ENCODE measurements at regions not wholly inside any gene's neighbourhood (a gene's known extent, or its start where the extent isn't known, plus 50 kb on each side); places are given as distances from the start of the nearest gene placed in this dataset.

GRCh38 chr13:76756451-76756850, 129.8 kb downstream of the KCTD12 start:
- Histone ChIP-seq H2BK5ac (ENCODE audit: low read depth, low read length, poor library complexity) (no peak overlapping the region), H3K79me2 (ENCODE audit: control insufficient read depth, insufficient read depth, low read length, poor library complexity) (no peaks in the 10 kb centered on the region), H2BK120ac (ENCODE audit: insufficient read depth, low read length, poor library complexity) (no peak overlapping the region), H3K4me2 (ENCODE audit: low read length) (no peak overlapping the region), H4K12ac (ENCODE audit: low read depth, low read length) (no peak overlapping the region), H4K91ac (ENCODE audit: low read depth, low read length) (no peak overlapping the region), H2AK5ac (ENCODE audit: low read length) (no peak overlapping the region), H3K27me3 (ENCODE audit: insufficient read depth, low read length) (no peaks in the 10 kb centered on the region), H3K36me3 (ENCODE audit: control insufficient read depth in 1 of 2, insufficient read depth in 2 of 2, low read length in 2 of 2) (no peaks in the 10 kb centered on the region), H3K4me3 (ENCODE audit: low read depth, low read length) (no peak overlapping the region), H2AFZ (ENCODE audit: insufficient read depth, low read length, poor library complexity) (no peak overlapping the region), H3K4ac (ENCODE audit: low read depth, low read length) (no peak overlapping the region), H3K9me3 (ENCODE audit: insufficient read depth, low read depth, low read length) (no peaks in the 10 kb centered on the region), H3K27ac (ENCODE audit: low read depth, low read length) (no peak overlapping the region), H3K9ac (ENCODE audit: low read length) (no peak overlapping the region), H4K8ac (ENCODE audit: low read depth, low read length) (no peak overlapping the region), H3K14ac (ENCODE audit: low read length) (no peak overlapping the region), H3K23ac (ENCODE audit: low read length) (no peak overlapping the region), H3K18ac (ENCODE audit: low read length) (no peak overlapping the region), H3K4me1 (ENCODE audit: control insufficient read depth in 1 of 2, insufficient read depth in 2 of 2, low read length in 2 of 2) (peaks cover 0 to 4% of the 10 kb centered on the region in 2 experiments), H3K79me1 (ENCODE audit: low read length) (peaks cover 6% of the 10 kb centered on the region), H2BK12ac (ENCODE audit: low read length) (no peak overlapping the region)
- WGBS (ENCODE audit: extremely low coverage, insufficient coverage, insufficient read length): no CpG with 5 or more reads among the region's 2 CpGs
- no peak for DNase-seq

- Histone ChIP-seq H3K4me1 (ENCODE audit: control insufficient read depth in 1 of 2, insufficient read depth in 2 of 2, low read length in 2 of 2) (peaks cover 0 to 4% of the 10 kb centered on the region in 2 experiments), H4K91ac (ENCODE audit: low read depth, low read length) (no peak overlapping the region), H3K4me2 (ENCODE audit: low read length) (no peak overlapping the region), H3K14ac (ENCODE audit: low read length) (no peak overlapping the region), H2BK5ac (ENCODE audit: low read depth, low read length, poor library complexity) (no peak overlapping the region), H3K18ac (ENCODE audit: low read length) (no peak overlapping the region), H3K23ac (ENCODE audit: low read length) (no peak overlapping the region), H3K27ac (ENCODE audit: low read depth, low read length) (peak overlapping the region; percentile 38), H2AK5ac (ENCODE audit: low read length) (no peak overlapping the region), H3K4me3 (ENCODE audit: low read depth, low read length) (no peak overlapping the region), H4K12ac (ENCODE audit: low read depth, low read length) (no peak overlapping the region), H3K4ac (ENCODE audit: low read depth, low read length) (no peak overlapping the region), H3K79me2 (ENCODE audit: control insufficient read depth, insufficient read depth, low read length, poor library complexity) (no peaks in the 10 kb centered on the region), H2BK12ac (ENCODE audit: low read length) (no peak overlapping the region), H2BK120ac (ENCODE audit: insufficient read depth, low read length, poor library complexity) (no peak overlapping the region), H2AFZ (ENCODE audit: insufficient read depth, low read length, poor library complexity) (no peak overlapping the region), H3K79me1 (ENCODE audit: low read length) (peaks cover 6% of the 10 kb centered on the region), H4K8ac (ENCODE audit: low read depth, low read length) (no peak overlapping the region), H3K36me3 (ENCODE audit: control insufficient read depth in 1 of 2, insufficient read depth in 2 of 2, low read length in 2 of 2) (no peaks in the 10 kb centered on the region), H3K9me3 (ENCODE audit: insufficient read depth, low read depth, low read length) (no peaks in the 10 kb centered on the region), H3K9ac (ENCODE audit: low read length) (no peak overlapping the region), H3K27me3 (ENCODE audit: insufficient read depth, low read length) (no peaks in the 10 kb centered on the region)
- WGBS (ENCODE audit: extremely low coverage, insufficient coverage, insufficient read length): no CpG with 5 or more reads among the region's 4 CpGs
- no peak for DNase-seq
These were observed 131.8 kb downstream of the KCTD12 start for GRCh38 chr13:76754414-76754813.

GRCh38 chr13:76751278-76751677, 134.9 kb downstream of the KCTD12 start:
- H3K79me1 ChIP-seq (ENCODE audit: low read length): peaks cover 4% of the 10 kb centered on the region
- no peak overlapping the region for H2BK120ac ChIP-seq (ENCODE audit: insufficient read depth, low read length, poor library complexity)
- no peak for DNase-seq
- no peak overlapping the region for H3K18ac ChIP-seq (ENCODE audit: low read length)
- no peak overlapping the region for H2BK12ac ChIP-seq (ENCODE audit: low read length)
- H4K12ac ChIP-seq (ENCODE audit: low read depth, low read length): no peak overlapping the region
- no peaks in the 10 kb centered on the region for H3K27me3 ChIP-seq (ENCODE audit: insufficient read depth, low read length)
- no peak overlapping the region for H3K27ac ChIP-seq (ENCODE audit: low read depth, low read length)
- no peaks in the 10 kb centered on the region for H3K79me2 ChIP-seq (ENCODE audit: control insufficient read depth, insufficient read depth, low read length, poor library complexity)
- no peak overlapping the region for H4K8ac ChIP-seq (ENCODE audit: low read depth, low read length)
- no peak overlapping the region for H4K91ac ChIP-seq (ENCODE audit: low read depth, low read length)
- peaks cover 0 to 2% of the 10 kb centered on the region in 2 experiments for H3K4me1 ChIP-seq (ENCODE audit: control insufficient read depth in 1 of 2, insufficient read depth in 2 of 2, low read length in 2 of 2)
- H3K4me3 ChIP-seq (ENCODE audit: low read depth, low read length): no peak overlapping the region
- no CpG with 5 or more reads among the region's 3 CpGs for WGBS (ENCODE audit: extremely low coverage, insufficient coverage, insufficient read length)
- no peak overlapping the region for H3K4ac ChIP-seq (ENCODE audit: low read depth, low read length)
- no peak overlapping the region for H2AFZ ChIP-seq (ENCODE audit: insufficient read depth, low read length, poor library complexity)
- no peak overlapping the region for H3K9ac ChIP-seq (ENCODE audit: low read length)
- no peak overlapping the region for H3K4me2 ChIP-seq (ENCODE audit: low read length)
- no peaks in the 10 kb centered on the region for H3K9me3 ChIP-seq (ENCODE audit: insufficient read depth, low read depth, low read length)
- no peak overlapping the region for H3K14ac ChIP-seq (ENCODE audit: low read length)
- no peak overlapping the region for H3K23ac ChIP-seq (ENCODE audit: low read length)
- no peak overlapping the region for H2BK5ac ChIP-seq (ENCODE audit: low read depth, low read length, poor library complexity)
- no peak overlapping the region for H2AK5ac ChIP-seq (ENCODE audit: low read length)
- no peaks in the 10 kb centered on the region for H3K36me3 ChIP-seq (ENCODE audit: control insufficient read depth in 1 of 2, insufficient read depth in 2 of 2, low read length in 2 of 2)

GRCh38 chr13:76750126-76750525, 136.1 kb downstream of the KCTD12 start:
- no peak overlapping the region for H4K91ac ChIP-seq (ENCODE audit: low read depth, low read length)

More at GRCh38 chr13:76750126-76750525, 136.1 kb downstream of the KCTD12 start:
- Histone ChIP-seq H3K9me3 (ENCODE audit: insufficient read depth, low read depth, low read length) (no peaks in the 10 kb centered on the region), H3K4me3 (ENCODE audit: low read depth, low read length) (no peak overlapping the region), H4K8ac (ENCODE audit: low read depth, low read length) (no peak overlapping the region), H2BK12ac (ENCODE audit: low read length) (no peak overlapping the region), H2BK5ac (ENCODE audit: low read depth, low read length, poor library complexity) (no peak overlapping the region), H3K4me1 (ENCODE audit: control insufficient read depth in 1 of 2, insufficient read depth in 2 of 2, low read length in 2 of 2) (peaks cover 0 to 2% of the 10 kb centered on the region in 2 experiments), H3K18ac (ENCODE audit: low read length) (no peak overlapping the region), H3K79me2 (ENCODE audit: control insufficient read depth, insufficient read depth, low read length, poor library complexity) (no peaks in the 10 kb centered on the region), H3K27ac (ENCODE audit: low read depth, low read length) (no peak overlapping the region), H2AK5ac (ENCODE audit: low read length) (no peak overlapping the region), H3K4me2 (ENCODE audit: low read length) (no peak overlapping the region), H4K12ac (ENCODE audit: low read depth, low read length) (no peak overlapping the region), H3K23ac (ENCODE audit: low read length) (no peak overlapping the region), H3K9ac (ENCODE audit: low read length) (no peak overlapping the region), H3K27me3 (ENCODE audit: insufficient read depth, low read length) (no peaks in the 10 kb centered on the region), H2BK120ac (ENCODE audit: insufficient read depth, low read length, poor library complexity) (no peak overlapping the region), H3K36me3 (ENCODE audit: control insufficient read depth in 1 of 2, insufficient read depth in 2 of 2, low read length in 2 of 2) (no peaks in the 10 kb centered on the region), H2AFZ (ENCODE audit: insufficient read depth, low read length, poor library complexity) (no peak overlapping the region), H3K79me1 (ENCODE audit: low read length) (peaks cover 2% of the 10 kb centered on the region), H3K4ac (ENCODE audit: low read depth, low read length) (no peak overlapping the region), H3K14ac (ENCODE audit: low read length) (no peak overlapping the region)
- DNase-seq: no peak

Data from trophoblast cell (in vitro differentiated cells and primary cell).